ENCODE measurements at regions not wholly inside any gene's neighbourhood (a gene's known extent, or its start where the extent isn't known, plus 50 kb on each side); places are given as distances from the start of the nearest gene placed in this dataset.

- TF ChIP-seq REST (tag by site-specific recombination; IDR thresholded peaks at IDR 0.05): no peak
- no peak for TF ChIP-seq SP3 (tag by site-specific recombination; IDR thresholded peaks at IDR 0.05)
- no peak for TF ChIP-seq ZNF184 (tag by site-specific recombination; IDR thresholded peaks at IDR 0.05)
Measured at GRCh38 chr9:120107138-120107537, 472.8 kb downstream of the CDK5RAP2 start (continued).

DNA sequence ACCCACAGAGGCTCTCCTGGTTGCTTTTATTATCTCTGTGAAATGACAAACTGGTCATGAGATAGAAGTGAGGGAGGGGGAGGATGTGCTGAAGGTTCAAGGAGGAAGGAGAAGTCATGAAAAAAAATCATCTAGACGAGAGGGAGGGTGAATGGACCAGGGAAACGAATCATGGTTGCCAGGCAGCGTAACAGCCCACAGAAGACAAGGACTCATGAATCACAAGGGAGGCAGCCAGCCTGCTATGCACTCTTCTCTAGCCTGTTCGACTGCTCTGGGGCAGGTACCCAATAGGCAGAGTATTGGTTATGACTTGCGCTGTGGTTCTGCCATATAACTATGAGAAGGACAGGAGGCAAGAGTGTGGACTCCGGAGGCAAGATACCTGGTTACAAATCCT lies 475.2 kb downstream of the CDK5RAP2 start:
- H3K4me1 ChIP-seq (ENCODE audit: control insufficient read depth, insufficient read depth, low read length): no peaks in the 10 kb centered on the region
- no peak overlapping the region for H3K27ac ChIP-seq (ENCODE audit: extremely low read depth, low read depth, low read length)
- TF ChIP-seq ZNF266 (tag by site-specific recombination; IDR thresholded peaks at IDR 0.05; ENCODE audit: low read depth) (no peak), ZFP69B (tag by site-specific recombination; IDR thresholded peaks at IDR 0.05) (no peak), ZNF558 (tag by site-specific recombination; IDR thresholded peaks at IDR 0.05) (no peak), ZNF146 (tag by site-specific recombination; IDR thresholded peaks at IDR 0.05) (no peak), ZNF670 (tag by site-specific recombination; IDR thresholded peaks at IDR 0.05; ENCODE audit: low read depth) (no peak)
- ChIA-PET POLR2A (no interaction called here), CTCF (no interaction called here)
- no peak overlapping the region for H3K4me3 ChIP-seq (ENCODE audit: low read depth, low read length)
- no peaks in the 10 kb centered on the region for H3K36me3 ChIP-seq (ENCODE audit: control insufficient read depth in 2 of 2, insufficient read depth in 1 of 2, low read length in 2 of 2)
- no peaks in the 10 kb centered on the region for H3K9me3 ChIP-seq (ENCODE audit: control insufficient read depth, insufficient read depth, low read depth, low read length)

GRCh38 chr9:120100595-120100994 lies 479.4 kb downstream of the CDK5RAP2 start:
- Histone ChIP-seq H3K9me3 (ENCODE audit: control insufficient read depth, insufficient read depth, low read depth, low read length) (no peaks in the 10 kb centered on the region), H3K27ac (ENCODE audit: extremely low read depth, low read depth, low read length) (no peak overlapping the region), H3K4me3 (ENCODE audit: low read depth, low read length) (no peak overlapping the region), H3K36me3 (ENCODE audit: control insufficient read depth in 2 of 2, insufficient read depth in 1 of 2, low read length in 2 of 2) (no peaks in the 10 kb centered on the region), H3K4me1 (ENCODE audit: control insufficient read depth, insufficient read depth, low read length) (no peaks in the 10 kb centered on the region)
- ChIA-PET POLR2A (no interaction called here), CTCF (no interaction called here)
- TF ChIP-seq SCRT2 (tag by site-specific recombination; IDR thresholded peaks at IDR 0.05) (no peak), KLF10 (tag by site-specific recombination; IDR thresholded peaks at IDR 0.05) (no peak), ZNF624 (tag by site-specific recombination; IDR thresholded peaks at IDR 0.05) (no peak), ZNF555 (tag by site-specific recombination; conservative IDR thresholded peaks at IDR 0.05) (no peak), REPIN1 (tag by site-specific recombination; IDR thresholded peaks at IDR 0.05; ENCODE audit: low read depth) (no peak), ZBTB20 (tag by site-specific recombination; IDR thresholded peaks at IDR 0.05) (no peak), ZNF423 (tag by site-specific recombination; IDR thresholded peaks at IDR 0.05) (no peak), ZNF366 (tag by site-specific recombination; conservative IDR thresholded peaks at IDR 0.05) (no peak), ZNF19 (tag by site-specific recombination; IDR thresholded peaks at IDR 0.05; ENCODE audit: low read depth) (no peak), ZNF560 (tag by site-specific recombination; IDR thresholded peaks at IDR 0.05; ENCODE audit: borderline replicate concordance) (no peak), ZNF623 (tag by site-specific recombination; IDR thresholded peaks at IDR 0.05) (no peak), ZNF626 (tag by site-specific recombination; IDR thresholded peaks at IDR 0.05) (no peak), ZNF302 (tag by site-specific recombination; IDR thresholded peaks at IDR 0.05; ENCODE audit: low read depth) (no peak), ZNF645 (tag by site-specific recombination; IDR thresholded peaks at IDR 0.05) (no peak), ZNF133 (tag by site-specific recombination; IDR thresholded peaks at IDR 0.05) (no peak), ZNF76 (tag by site-specific recombination; IDR thresholded peaks at IDR 0.05; ENCODE audit: borderline replicate concordance, low read depth) (no peak), ZNF350 (tag by site-specific recombination; IDR thresholded peaks at IDR 0.05) (no peak), HOXD13 (CRISPR knock-in tag; IDR thresholded peaks at IDR 0.05; ENCODE audit: borderline replicate concordance) (no peak)
- TF ChIP-seq, protein P1, sequence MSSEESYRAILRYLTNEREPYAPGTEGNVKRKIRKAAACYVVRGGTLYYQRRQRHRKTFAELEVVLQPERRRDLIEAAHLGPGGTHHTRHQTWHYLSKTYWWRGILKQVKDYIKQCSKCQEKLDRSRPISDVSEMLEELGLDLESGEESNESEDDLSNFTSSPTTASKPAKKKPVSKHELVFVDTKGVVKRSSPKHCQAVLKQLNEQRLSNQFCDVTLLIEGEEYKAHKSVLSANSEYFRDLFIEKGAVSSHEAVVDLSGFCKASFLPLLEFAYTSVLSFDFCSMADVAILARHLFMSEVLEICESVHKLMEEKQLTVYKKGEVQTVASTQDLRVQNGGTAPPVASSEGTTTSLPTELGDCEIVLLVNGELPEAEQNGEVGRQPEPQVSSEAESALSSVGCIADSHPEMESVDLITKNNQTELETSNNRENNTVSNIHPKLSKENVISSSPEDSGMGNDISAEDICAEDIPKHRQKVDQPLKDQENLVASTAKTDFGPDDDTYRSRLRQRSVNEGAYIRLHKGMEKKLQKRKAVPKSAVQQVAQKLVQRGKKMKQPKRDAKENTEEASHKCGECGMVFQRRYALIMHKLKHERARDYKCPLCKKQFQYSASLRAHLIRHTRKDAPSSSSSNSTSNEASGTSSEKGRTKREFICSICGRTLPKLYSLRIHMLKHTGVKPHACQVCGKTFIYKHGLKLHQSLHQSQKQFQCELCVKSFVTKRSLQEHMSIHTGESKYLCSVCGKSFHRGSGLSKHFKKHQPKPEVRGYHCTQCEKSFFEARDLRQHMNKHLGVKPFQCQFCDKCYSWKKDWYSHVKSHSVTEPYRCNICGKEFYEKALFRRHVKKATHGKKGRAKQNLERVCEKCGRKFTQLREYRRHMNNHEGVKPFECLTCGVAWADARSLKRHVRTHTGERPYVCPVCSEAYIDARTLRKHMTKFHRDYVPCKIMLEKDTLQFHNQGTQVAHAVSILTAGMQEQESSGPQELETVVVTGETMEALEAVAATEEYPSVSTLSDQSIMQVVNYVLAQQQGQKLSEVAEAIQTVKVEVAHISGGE (tag by site-specific recombination; conservative IDR thresholded peaks at IDR 0.05; ENCODE audit: low read depth): no peak

All from HEK293 (cell line).